Type B pancreatic cell (in vitro differentiated cells): ENCODE measurements at regions not wholly inside any gene's neighbourhood (a gene's known extent, or its start where the extent isn't known, plus 50 kb on each side); places are given as distances from the start of the nearest gene placed in this dataset.
"Not testable (repeated sequence)": the region's sequence is repeated elsewhere in the genome, so short reads cannot be mapped to it uniquely, and the experiment has no call there.

Experiments
- DNase-seq: peaks from one replicate; pipeline ENCODE4 v3.0.0; 2021; ENCODE audit warnings: mixed read lengths; ENCODE audit not compliant: unreplicated experiment; ENCODE audit errors: extremely low spot score
- H3K27ac Mint-ChIP-seq: 2 replicates; pipeline ENCODE4 v1.8.0; 2021; ENCODE audit warnings: mild to moderate bottlenecking, mixed read lengths
- H3K27me3 Mint-ChIP-seq: 2 replicates; pipeline ENCODE4 v1.8.0; 2021; ENCODE audit warnings: mixed read lengths
- H3K36me3 Mint-ChIP-seq: 2 replicates; pipeline ENCODE4 v1.8.0; 2021; ENCODE audit warnings: mixed read lengths
- H3K4me1 Mint-ChIP-seq: one replicate; pipeline ENCODE4 v1.8.0; 2021; ENCODE audit warnings: mixed read lengths; ENCODE audit not compliant: unreplicated experiment
- H3K4me3 Mint-ChIP-seq: 2 replicates; pipeline ENCODE4 v1.8.0; 2021; ENCODE audit warnings: mild to moderate bottlenecking, mixed read lengths
- H3K9me3 Mint-ChIP-seq: 2 replicates; pipeline ENCODE4 v1.8.0; 2021; ENCODE audit warnings: mixed read lengths
- TF ChIP-seq, protein P1 (sequence below): fragments of 200-600 bp; sonication (generic); conservative IDR thresholded peaks from 2 replicates; pipeline ENCODE4 v1.5.0; 2021; ENCODE audit warnings: antibody characterized with exemption, mild to moderate bottlenecking

DNA sequence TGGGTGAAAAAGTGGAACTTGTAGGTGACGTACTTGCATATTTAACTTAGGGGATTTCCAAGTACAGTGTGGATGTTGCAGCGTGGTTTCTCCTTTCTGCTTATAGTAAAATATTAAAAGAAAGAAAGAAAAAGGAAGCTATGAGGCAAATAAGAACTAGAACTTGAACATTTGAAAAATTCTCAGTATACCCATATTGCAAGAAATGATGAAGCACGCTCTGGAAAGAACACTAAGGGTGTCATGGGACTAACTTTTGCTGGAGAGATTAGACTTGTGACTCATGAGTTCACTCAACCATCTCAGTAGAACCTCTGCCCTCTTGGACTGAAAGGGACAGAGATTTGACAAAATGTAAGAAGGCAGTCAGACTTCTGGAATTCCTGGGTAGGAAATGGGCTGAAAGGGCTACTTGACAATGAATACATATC, 704.5 kb upstream of the ADGRL4 start:
- Mint-ChIP-seq H3K9me3 (no peaks in the 10 kb centered on the region), H3K4me1 (peaks cover 7% of the 10 kb centered on the region), H3K27me3 (no peaks in the 10 kb centered on the region), H3K4me3 (no peak overlapping the region), H3K27ac (no peak overlapping the region), H3K36me3 (no peaks in the 10 kb centered on the region)
- TF ChIP-seq, protein P1, sequence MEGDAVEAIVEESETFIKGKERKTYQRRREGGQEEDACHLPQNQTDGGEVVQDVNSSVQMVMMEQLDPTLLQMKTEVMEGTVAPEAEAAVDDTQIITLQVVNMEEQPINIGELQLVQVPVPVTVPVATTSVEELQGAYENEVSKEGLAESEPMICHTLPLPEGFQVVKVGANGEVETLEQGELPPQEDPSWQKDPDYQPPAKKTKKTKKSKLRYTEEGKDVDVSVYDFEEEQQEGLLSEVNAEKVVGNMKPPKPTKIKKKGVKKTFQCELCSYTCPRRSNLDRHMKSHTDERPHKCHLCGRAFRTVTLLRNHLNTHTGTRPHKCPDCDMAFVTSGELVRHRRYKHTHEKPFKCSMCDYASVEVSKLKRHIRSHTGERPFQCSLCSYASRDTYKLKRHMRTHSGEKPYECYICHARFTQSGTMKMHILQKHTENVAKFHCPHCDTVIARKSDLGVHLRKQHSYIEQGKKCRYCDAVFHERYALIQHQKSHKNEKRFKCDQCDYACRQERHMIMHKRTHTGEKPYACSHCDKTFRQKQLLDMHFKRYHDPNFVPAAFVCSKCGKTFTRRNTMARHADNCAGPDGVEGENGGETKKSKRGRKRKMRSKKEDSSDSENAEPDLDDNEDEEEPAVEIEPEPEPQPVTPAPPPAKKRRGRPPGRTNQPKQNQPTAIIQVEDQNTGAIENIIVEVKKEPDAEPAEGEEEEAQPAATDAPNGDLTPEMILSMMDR, result no peak
- no peak for DNase-seq

GRCh38 chr1:79708646-79709265, 702.2 kb upstream of the ADGRL4 start:
- Mint-ChIP-seq H3K27ac (no peak overlapping the region), H3K27me3 (no peaks in the 10 kb centered on the region), H3K4me3 (no peak overlapping the region), H3K4me1 (no peaks in the 10 kb centered on the region), H3K9me3 (no peaks in the 10 kb centered on the region), H3K36me3 (no peaks in the 10 kb centered on the region)
- DNase-seq, result no peak
- TF ChIP-seq, protein P1, result no peak

- no peak overlapping the region for H3K27ac Mint-ChIP-seq
- TF ChIP-seq, protein P1, result no peak
- H3K9me3 Mint-ChIP-seq, result peaks cover 5% of the 10 kb centered on the region
- DNase-seq, result no peak
- no peaks in the 10 kb centered on the region for H3K4me1 Mint-ChIP-seq
- no peaks in the 10 kb centered on the region for H3K36me3 Mint-ChIP-seq
- H3K4me3 Mint-ChIP-seq, result no peak overlapping the region
- H3K27me3 Mint-ChIP-seq, result no peaks in the 10 kb centered on the region
Observed at GRCh38 chr1:79705218-79705617, 698.7 kb upstream of the ADGRL4 start.

DNA sequence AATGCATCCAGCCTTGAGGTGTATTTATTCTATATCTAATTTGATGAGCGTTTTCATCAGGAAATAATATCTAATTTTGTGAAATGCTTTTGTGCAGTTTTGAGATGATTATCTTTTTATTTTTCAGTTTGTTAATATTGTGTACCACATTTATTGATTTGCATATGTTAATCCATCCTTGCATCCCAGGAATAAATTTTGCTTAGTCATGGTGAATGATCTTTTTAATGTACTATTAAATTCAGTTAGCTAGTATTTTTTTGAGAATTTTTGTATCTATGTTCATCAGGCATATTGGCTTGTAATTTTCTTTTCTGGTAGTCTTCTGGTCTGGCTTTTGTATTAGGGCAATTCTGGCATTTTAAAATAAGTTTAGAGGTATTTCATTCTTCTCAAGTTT, 697.5 kb upstream of the ADGRL4 start:
- Mint-ChIP-seq H3K9me3 (peaks cover 9% of the 10 kb centered on the region), H3K4me1 (no peaks in the 10 kb centered on the region), H3K36me3 (no peaks in the 10 kb centered on the region), H3K27me3 (no peaks in the 10 kb centered on the region), H3K27ac (no peak overlapping the region), H3K4me3 (no peak overlapping the region)
- TF ChIP-seq, protein P1, result no peak
- DNase-seq, result no peak

- not testable (repeated sequence) for H3K4me3 Mint-ChIP-seq, H3K36me3 Mint-ChIP-seq, H3K4me1 Mint-ChIP-seq, DNase-seq, H3K27ac Mint-ChIP-seq, H3K27me3 Mint-ChIP-seq
- peaks cover 24% of the 10 kb centered on the region for H3K9me3 Mint-ChIP-seq
Observed at GRCh38 chr1:79702336-79702999, 695.9 kb upstream of the ADGRL4 start.

DNA sequence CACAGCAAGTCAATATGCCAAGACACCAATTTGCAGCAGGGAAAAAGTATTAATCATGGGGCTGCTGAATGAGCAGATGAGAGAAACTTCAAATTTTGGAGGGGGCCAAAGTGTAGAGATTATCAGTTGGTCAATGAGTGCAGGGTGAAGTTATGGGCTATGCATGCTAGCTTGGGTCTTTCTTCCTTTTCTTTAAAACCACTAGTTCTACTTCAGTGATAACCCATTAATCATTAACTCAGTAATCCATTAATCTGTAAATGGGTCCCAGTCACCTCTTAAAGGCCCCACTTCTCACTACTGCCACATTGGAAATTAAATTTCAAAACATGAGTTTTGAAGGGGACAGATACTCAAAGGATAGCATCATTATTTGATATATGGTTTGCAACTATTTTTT, 688.6 kb upstream of the ADGRL4 start:
- H3K4me3 Mint-ChIP-seq, result no peak overlapping the region
- no peak overlapping the region for H3K27ac Mint-ChIP-seq
- H3K9me3 Mint-ChIP-seq, result peaks cover 23% of the 10 kb centered on the region
- H3K27me3 Mint-ChIP-seq, result no peaks in the 10 kb centered on the region
- no peak for DNase-seq
- TF ChIP-seq, protein P1, result no peak
- H3K36me3 Mint-ChIP-seq, result no peaks in the 10 kb centered on the region
- H3K4me1 Mint-ChIP-seq, result peaks cover 13% of the 10 kb centered on the region
